Subcutaneous abdominal adipose tissue (tissue), 5 donors: ENCODE measurements at regions not wholly inside any gene's neighbourhood (a gene's known extent, or its start where the extent isn't known, plus 50 kb on each side); places are given as distances from the start of the nearest gene placed in this dataset.

ENCODE experiments used
- H3K27ac ChIP-seq: one replicate; pipeline ENCODE4 v1.7.0; 2013; ENCODE audit warnings: low read depth, mild to moderate bottlenecking, inconsistent platforms, low read length, moderate library complexity
- H3K27me3 ChIP-seq, 5 donors: one replicate each; pipeline ENCODE4 v1.7.0; 2013; ENCODE audit warnings: low read length in 5 of 5, inconsistent platforms in 1 of 5; ENCODE audit not compliant: control insufficient read depth in 5 of 5, insufficient read depth in 4 of 5
- H3K36me3 ChIP-seq, 5 donors: one replicate each; pipeline ENCODE4 v1.7.0; 2013; ENCODE audit warnings: low read length in 5 of 5; ENCODE audit not compliant: control insufficient read depth in 5 of 5, insufficient read depth in 5 of 5
- H3K4me1 ChIP-seq, 5 donors: one replicate each; pipeline ENCODE4 v1.7.0; 2013; ENCODE audit warnings: low read length in 5 of 5, mild to moderate bottlenecking in 3 of 5, moderate library complexity in 1 of 5; ENCODE audit not compliant: control insufficient read depth in 5 of 5, insufficient read depth in 5 of 5
- H3K4me3 ChIP-seq, 5 donors: one replicate each; pipeline ENCODE4 v1.7.0; 2013; ENCODE audit warnings: low read length in 5 of 5, low read depth in 1 of 5
- H3K9ac ChIP-seq, 5 donors: one replicate each; pipeline ENCODE4 v1.7.0; 2013; ENCODE audit warnings: low read length in 5 of 5, mild to moderate bottlenecking in 4 of 5, moderate library complexity in 3 of 5
- H3K9me3 ChIP-seq, 5 donors: one replicate each; pipeline ENCODE4 v1.7.0; 2013; ENCODE audit warnings: low read length in 5 of 5; ENCODE audit not compliant: control insufficient read depth in 5 of 5
- donor health status: healthy.
- donor health status: healthy.
- donor health status: healthy.
- donor health status: healthy.
- donor health status: healthy.

DNA sequence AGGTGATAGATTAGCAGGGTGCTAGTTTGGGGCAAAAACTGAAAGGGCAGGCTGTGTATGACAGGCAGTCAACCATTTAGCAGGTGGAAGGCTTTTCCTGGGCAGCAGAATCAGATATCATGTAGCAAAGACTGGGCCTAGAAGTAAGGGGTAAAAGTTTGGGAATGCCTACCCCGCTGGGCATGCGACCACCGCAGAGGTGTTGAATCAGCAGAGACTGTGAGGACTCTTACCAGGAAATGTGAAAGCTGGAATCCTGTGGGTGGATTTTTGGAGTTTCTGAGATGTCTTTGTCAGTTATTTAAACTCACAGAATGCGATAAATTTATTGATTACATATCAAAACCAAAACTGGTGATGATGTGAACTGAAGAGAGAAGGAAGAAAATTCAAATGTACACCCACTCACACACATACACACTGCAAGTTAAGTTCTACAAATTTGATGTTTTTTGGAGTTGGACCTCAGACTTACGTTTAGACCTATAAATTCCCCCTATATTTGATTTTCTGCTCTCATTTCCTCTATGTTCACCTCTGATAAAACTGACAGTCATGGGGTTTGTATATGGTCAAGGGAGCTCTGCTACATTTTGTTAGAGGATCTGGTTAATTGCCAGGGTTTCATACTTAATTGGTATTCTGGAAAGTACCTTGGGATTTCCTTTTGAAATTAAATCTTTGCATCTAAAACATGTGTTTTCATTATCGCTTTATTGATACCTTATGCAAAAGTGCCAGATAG, 333.6 kb downstream of the CSNK1G3 start:
- H3K9me3 ChIP-seq, result peaks cover 0 to under 1% (median 0%) of the 10 kb centered on the region in 5 donors
- no peaks in the 10 kb centered on the region for H3K36me3 ChIP-seq
- no peaks in the 10 kb centered on the region for H3K27me3 ChIP-seq
- H3K27ac ChIP-seq, result no peak overlapping the region
- no peak overlapping the region for H3K4me3 ChIP-seq
- no peaks in the 10 kb centered on the region for H3K4me1 ChIP-seq
- H3K9ac ChIP-seq, result no peak overlapping the region

GRCh38 chr5:123844873-123845272, 332.9 kb downstream of the CSNK1G3 start:
- Histone ChIP-seq H3K9me3 (no peaks in the 10 kb centered on the region), H3K27ac (no peak overlapping the region), H3K4me1 (no peaks in the 10 kb centered on the region), H3K4me3 (no peak overlapping the region), H3K9ac (no peak overlapping the region), H3K36me3 (no peaks in the 10 kb centered on the region), H3K27me3 (no peaks in the 10 kb centered on the region)

GRCh38 chr5:123835421-123835820, 323.4 kb downstream of the CSNK1G3 start:
- no peak overlapping the region for H3K4me3 ChIP-seq
- H3K36me3 ChIP-seq, result no peaks in the 10 kb centered on the region
- no peak overlapping the region for H3K27ac ChIP-seq
- H3K4me1 ChIP-seq, result no peaks in the 10 kb centered on the region
- H3K9me3 ChIP-seq, result peaks cover 0 to 8% (median 2%) of the 10 kb centered on the region in 5 donors
- no peaks in the 10 kb centered on the region for H3K27me3 ChIP-seq
- no peak overlapping the region for H3K9ac ChIP-seq

DNA sequence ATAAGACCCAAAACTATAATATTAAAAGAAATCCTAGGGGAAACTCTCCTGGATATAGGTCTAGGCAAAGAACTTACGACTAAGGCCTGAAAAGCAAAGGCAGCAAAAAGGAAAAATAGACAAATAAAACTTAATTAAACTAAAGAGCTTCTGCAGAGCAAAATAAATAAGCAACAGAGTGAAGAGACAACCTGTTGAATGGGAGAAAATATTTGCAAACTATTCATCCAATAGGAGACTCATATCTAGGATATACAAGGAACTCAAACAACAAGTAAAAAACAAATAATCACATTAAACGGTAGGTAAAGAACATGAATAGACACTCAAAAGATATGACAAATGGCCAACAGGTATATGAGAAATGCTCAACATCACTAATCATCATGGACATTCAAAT, 318.6 kb downstream of the CSNK1G3 start:
- no peaks in the 10 kb centered on the region for H3K27me3 ChIP-seq
- H3K4me3 ChIP-seq, result no peak overlapping the region
- H3K4me1 ChIP-seq, result no peaks in the 10 kb centered on the region
- no peak overlapping the region for H3K9ac ChIP-seq
- H3K27ac ChIP-seq, result no peak overlapping the region
- no peaks in the 10 kb centered on the region for H3K36me3 ChIP-seq
- peaks cover 0 to 14% (median 0%) of the 10 kb centered on the region in 5 donors for H3K9me3 ChIP-seq

- peaks cover 0 to 14% (median 0%) of the 10 kb centered on the region in 5 donors for H3K9me3 ChIP-seq
These were observed 315.8 kb downstream of the CSNK1G3 start for GRCh38 chr5:123827811-123828210.

DNA sequence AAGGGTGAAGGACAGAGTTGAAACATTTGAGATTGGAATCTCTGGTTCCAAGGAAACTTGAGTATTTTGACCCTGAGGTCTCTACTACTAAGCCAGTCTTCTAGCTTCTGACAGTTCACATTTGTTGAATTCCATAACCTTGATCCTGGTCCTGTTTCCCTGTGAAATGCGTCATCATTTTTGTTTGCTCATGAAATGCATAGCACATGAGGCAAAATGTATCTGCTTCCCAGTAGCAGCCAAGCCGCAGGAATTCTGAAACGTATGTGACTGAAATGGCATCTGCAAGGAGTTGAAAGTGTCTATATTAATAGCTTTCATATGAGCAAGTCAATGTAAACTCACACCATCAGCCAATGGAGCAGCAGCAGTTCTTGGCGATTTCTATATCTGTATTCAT, 307.9 kb downstream of the CSNK1G3 start:
- H3K4me1 ChIP-seq, result peaks cover 0 to 2% (median 0%) of the 10 kb centered on the region in 5 donors
- H3K9me3 ChIP-seq, result no peaks in the 10 kb centered on the region
- H3K36me3 ChIP-seq, result no peaks in the 10 kb centered on the region
- no peak overlapping the region for H3K9ac ChIP-seq
- H3K27ac ChIP-seq, result no peak overlapping the region
- H3K4me3 ChIP-seq, result no peak overlapping the region
- H3K27me3 ChIP-seq, result no peaks in the 10 kb centered on the region

More at GRCh38 chr5:123827811-123828210, 315.8 kb downstream of the CSNK1G3 start:
- Histone ChIP-seq H3K4me1 (no peaks in the 10 kb centered on the region), H3K4me3 (no peak overlapping the region), H3K36me3 (no peaks in the 10 kb centered on the region), H3K9ac (no peak overlapping the region), H3K27ac (no peak overlapping the region), H3K27me3 (no peaks in the 10 kb centered on the region)

GRCh38 chr5:123819386-123819785, 307.4 kb downstream of the CSNK1G3 start:
- Histone ChIP-seq H3K27ac (no peak overlapping the region), H3K4me1 (peaks cover 0 to 6% (median 0%) of the 10 kb centered on the region in 5 donors), H3K27me3 (no peaks in the 10 kb centered on the region), H3K36me3 (no peaks in the 10 kb centered on the region), H3K4me3 (no peak overlapping the region), H3K9me3 (no peaks in the 10 kb centered on the region), H3K9ac (no peak overlapping the region)

DNA sequence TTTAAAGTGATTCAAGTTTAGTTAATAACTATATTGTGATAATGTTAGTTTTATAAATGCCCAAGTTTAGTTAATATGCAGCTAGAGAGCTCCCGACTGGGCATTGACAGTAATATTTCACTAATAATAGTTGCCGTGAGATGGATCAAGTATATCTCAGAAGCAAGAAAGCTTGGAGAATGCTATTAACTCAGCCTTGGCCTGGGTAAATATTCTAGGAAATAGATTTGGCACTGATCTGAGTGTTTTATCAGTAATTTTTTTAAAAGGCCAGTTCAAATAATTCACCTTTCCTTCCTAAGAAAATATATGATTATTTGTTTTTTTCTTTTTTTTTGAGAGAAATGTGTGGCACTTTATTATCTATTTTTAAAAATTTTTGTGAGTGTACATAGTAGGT, 305.3 kb downstream of the CSNK1G3 start:
- Histone ChIP-seq H3K9me3 (no peaks in the 10 kb centered on the region), H3K9ac (no peak overlapping the region), H3K4me1 (peaks cover 0 to 10% (median 0%) of the 10 kb centered on the region in 5 donors), H3K27ac (no peak overlapping the region), H3K36me3 (no peaks in the 10 kb centered on the region), H3K4me3 (no peak overlapping the region), H3K27me3 (no peaks in the 10 kb centered on the region)

GRCh38 chr5:123814801-123815470, 303.0 kb downstream of the CSNK1G3 start:
- Histone ChIP-seq H3K4me3 (no peak overlapping the region), H3K9ac (no peak overlapping the region), H3K9me3 (no peaks in the 10 kb centered on the region), H3K27ac (no peak overlapping the region), H3K4me1 (peaks cover 4 to 32% (median 17%) of the 10 kb centered on the region in 5 donors), H3K36me3 (no peaks in the 10 kb centered on the region), H3K27me3 (no peaks in the 10 kb centered on the region)

- Histone ChIP-seq H3K9ac (no peak overlapping the region), H3K9me3 (no peaks in the 10 kb centered on the region), H3K4me3 (peak overlapping the region in 1 of 5 donors; percentile 2), H3K4me1 (peaks cover 4 to 39% (median 21%) of the 10 kb centered on the region in 5 donors), H3K27ac (no peak overlapping the region), H3K36me3 (no peaks in the 10 kb centered on the region), H3K27me3 (no peaks in the 10 kb centered on the region)
These were observed 302.1 kb downstream of the CSNK1G3 start for GRCh38 chr5:123813937-123814624.
